SJCRH30 (cell line): ENCODE measurements at regions not wholly inside any gene's neighbourhood (a gene's known extent, or its start where the extent isn't known, plus 50 kb on each side); places are given as distances from the start of the nearest gene placed in this dataset.
"Not testable (repeated sequence)": the region's sequence is repeated elsewhere in the genome, so short reads cannot be mapped to it uniquely, and the experiment has no call there.

Source experiments
- DNase-seq, 2 experiments: peaks; one replicate each; pipeline ENCODE4 v3.0.0-alpha.2; 2015 to 2020
- H3K27ac ChIP-seq: fragments of 250-450 bp; sonication (Bioruptor Pico); 2 replicates; pipeline ENCODE4 v1.5.1; 2020; ENCODE audit warnings: mild to moderate bottlenecking, moderate library complexity
- H3K27me3 ChIP-seq: fragments of 250-450 bp; sonication (Bioruptor Pico); 2 replicates; pipeline ENCODE4 v1.5.1; 2020; ENCODE audit warnings: mild to moderate bottlenecking, moderate library complexity
- H3K36me3 ChIP-seq: fragments of 250-450 bp; sonication (Bioruptor Pico); 2 replicates; pipeline ENCODE4 v1.5.1; 2020; ENCODE audit warnings: mild to moderate bottlenecking, moderate library complexity
- H3K4me1 ChIP-seq: fragments of 250-450 bp; sonication (Bioruptor Pico); 2 replicates; pipeline ENCODE4 v1.5.1; 2020; ENCODE audit warnings: mild to moderate bottlenecking, moderate library complexity
- H3K4me3 ChIP-seq: fragments of 250-450 bp; sonication (Bioruptor Pico); 2 replicates; pipeline ENCODE4 v1.5.1; 2020; ENCODE audit warnings: mild to moderate bottlenecking, moderate library complexity
- H3K9me3 ChIP-seq: fragments of 250-450 bp; sonication (Bioruptor Pico); replicated peaks from 2 replicates; pipeline ENCODE4 v1.5.1; 2020; ENCODE audit warnings: mild to moderate bottlenecking, moderate library complexity

DNA sequence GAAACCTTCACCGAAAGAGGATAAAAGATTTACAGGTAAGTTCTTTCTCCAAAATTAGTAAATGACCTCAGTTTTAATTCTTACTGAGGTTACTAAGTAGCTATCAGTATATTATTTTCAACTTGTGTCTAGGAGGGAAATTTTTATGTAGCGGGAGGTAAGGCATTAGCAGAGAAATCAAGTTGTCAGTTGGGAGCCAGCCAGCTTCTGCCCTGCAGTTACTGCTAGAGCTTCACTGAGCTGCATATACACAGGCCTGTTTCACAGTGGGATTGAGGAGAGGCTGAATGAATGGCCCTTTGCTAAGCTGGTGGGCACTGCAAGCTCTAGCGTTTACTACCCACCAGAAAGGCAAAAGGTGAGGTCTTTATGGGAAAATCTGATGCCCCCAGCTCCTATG is 105.7 kb downstream of the ACAA2 start:
- Histone ChIP-seq H3K27ac (no peak overlapping the region), H3K9me3 (0 out of 2 replicates have a peak, but pooled peaks cover 3% of the 10 kb centered on the region), H3K36me3 (no peaks in the 10 kb centered on the region), H3K4me3 (no peak overlapping the region), H3K4me1 (peaks cover 4% of the 10 kb centered on the region; the same call in 1 of the 2 replicates), H3K27me3 (no peaks in the 10 kb centered on the region)
- no peak for DNase-seq

DNA sequence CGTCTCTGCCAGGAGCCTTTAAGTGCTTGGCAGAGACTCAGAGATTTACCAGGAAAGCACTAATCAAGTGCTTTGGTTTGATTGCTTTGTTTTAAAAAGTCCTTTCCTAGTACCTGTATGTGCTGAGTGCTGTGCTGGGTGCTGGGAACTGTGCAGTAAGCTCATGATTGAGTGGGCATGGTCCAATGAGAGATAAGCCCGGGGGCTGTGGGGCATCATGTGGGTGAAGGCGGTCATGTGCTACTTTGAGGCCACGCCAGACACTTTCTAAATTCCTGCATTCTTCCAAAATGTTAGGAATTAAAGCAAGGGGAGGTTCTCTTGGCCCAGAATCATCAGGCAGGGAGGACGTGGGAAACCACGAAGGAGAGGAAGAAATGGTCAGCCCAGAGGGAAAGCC is 109.0 kb downstream of the ACAA2 start:
- H3K4me1 ChIP-seq = peaks cover 4% of the 10 kb centered on the region; the same call in 1 of the 2 replicates
- no peaks in the 10 kb centered on the region for H3K36me3 ChIP-seq
- H3K27ac ChIP-seq = no peak overlapping the region
- H3K4me3 ChIP-seq = no peak overlapping the region
- DNase-seq = no peak
- no peaks in the 10 kb centered on the region for H3K27me3 ChIP-seq
- 0 out of 2 replicates have a peak, but pooled peaks cover 3% of the 10 kb centered on the region for H3K9me3 ChIP-seq

DNA sequence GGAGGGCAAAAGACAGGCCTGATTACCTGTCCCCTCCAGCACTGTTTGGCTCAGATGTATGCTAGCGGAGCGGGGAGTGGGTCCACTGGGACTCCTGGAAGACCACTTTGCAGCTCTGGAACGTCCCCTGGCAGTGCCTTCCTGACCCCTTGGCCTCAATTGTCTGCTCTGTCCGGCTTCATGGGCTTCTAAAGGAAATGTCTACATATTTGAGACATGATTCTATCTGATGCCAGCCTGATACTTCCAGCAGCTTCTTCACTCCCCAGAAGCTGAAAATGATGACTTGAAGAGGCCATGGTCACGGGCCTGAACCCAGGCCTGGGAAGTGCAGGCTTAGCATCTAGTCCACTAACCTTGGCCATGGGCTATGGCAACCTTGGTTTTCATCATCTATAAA is 112.1 kb downstream of the ACAA2 start:
- H3K9me3 ChIP-seq = 0 out of 2 replicates have a peak, but pooled peaks cover 3% of the 10 kb centered on the region
- no peaks in the 10 kb centered on the region for H3K4me1 ChIP-seq
- no peak for DNase-seq
- no peaks in the 10 kb centered on the region for H3K36me3 ChIP-seq
- no peak overlapping the region for H3K4me3 ChIP-seq
- no peak overlapping the region for H3K27ac ChIP-seq
- no peaks in the 10 kb centered on the region for H3K27me3 ChIP-seq

DNA sequence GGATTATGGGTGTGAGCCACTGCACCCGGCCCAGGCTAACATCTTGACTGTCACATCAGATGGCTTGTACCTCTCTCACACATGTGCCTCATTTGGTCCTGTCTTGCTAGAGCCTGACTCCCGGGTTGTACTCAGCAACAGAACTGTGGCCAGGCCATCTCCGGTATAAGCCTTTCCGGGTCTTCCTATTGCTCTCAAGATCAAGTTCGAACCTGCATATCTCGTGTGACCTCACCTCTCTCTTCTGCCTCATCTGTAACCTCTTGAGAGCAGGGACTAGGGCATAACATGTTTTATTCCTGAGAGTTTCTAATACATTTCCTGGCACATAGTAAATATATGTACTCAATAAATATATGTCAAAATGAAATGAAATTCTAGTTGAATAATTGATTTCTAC is 114.0 kb downstream of the ACAA2 start:
- Histone ChIP-seq H3K9me3 (no peaks in the 10 kb centered on the region), H3K4me1 (no peaks in the 10 kb centered on the region), H3K27ac (no peak overlapping the region), H3K36me3 (no peaks in the 10 kb centered on the region), H3K4me3 (no peak overlapping the region), H3K27me3 (no peaks in the 10 kb centered on the region)
- no peak for DNase-seq

DNA sequence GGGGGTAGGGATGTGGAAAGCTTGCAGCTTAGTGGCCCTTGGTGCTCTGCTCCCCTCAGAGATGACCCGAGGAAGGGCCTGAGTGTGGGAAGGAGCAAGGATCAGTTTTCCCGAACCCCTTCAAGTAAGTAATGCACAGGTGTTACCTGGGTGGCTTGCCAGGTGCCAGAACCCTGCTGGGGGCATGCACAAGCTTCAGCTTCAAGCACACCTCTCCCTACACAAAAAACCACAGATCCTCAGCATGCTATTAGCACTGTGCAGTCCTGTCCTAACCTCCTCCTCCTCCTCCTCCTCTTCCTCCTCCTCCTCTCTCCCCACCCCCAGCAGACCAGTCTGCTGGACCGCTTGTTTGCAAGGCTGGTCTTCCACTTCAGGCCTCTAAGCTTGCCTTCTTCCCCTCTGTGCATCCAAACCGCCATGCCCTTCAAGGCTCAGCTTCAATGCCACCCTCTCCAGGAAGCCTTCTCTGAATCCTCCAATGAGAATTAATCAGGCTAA is 114.8 kb downstream of the ACAA2 start:
- DNase-seq = no peak
- no peak overlapping the region for H3K4me3 ChIP-seq
- H3K27me3 ChIP-seq = no peaks in the 10 kb centered on the region
- H3K4me1 ChIP-seq = no peaks in the 10 kb centered on the region
- H3K9me3 ChIP-seq = no peaks in the 10 kb centered on the region
- H3K27ac ChIP-seq = no peak overlapping the region
- no peaks in the 10 kb centered on the region for H3K36me3 ChIP-seq

DNA sequence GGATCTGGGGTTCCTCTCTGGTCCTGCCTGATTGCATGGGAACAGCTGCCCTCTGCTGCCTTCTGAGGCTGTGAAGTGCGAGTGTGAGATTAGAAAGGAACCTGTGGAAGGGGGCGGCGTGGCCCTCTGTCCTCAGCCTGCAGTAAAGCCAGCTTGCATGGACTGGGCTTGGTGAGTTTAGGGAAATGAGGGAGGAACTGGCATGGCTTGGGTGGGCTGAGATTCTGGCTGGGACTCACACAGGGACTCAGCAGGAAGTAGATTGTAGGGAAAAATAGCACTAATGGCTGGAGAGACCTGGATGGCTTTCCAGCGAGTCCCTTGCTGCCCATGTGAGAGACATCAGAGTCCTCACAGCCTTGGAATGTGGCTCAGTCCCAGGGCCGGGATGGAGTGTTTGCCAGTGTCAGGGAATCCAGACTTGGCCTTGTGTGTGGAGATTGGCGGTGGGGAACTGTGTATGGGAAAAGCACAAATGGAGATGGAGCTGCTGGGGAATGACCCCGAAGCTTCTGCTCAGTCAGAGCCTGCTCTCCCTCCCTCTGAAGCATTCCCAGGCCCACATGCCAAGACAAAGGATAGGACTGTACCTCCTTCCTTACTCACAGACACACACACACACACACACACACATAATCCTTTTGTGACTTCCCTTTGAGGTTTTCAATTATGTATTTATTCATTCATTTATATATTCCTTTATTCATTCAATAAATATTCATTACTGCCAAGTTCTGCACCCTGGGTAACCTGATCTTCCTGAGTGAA is 115.4 kb downstream of the ACAA2 start:
- no peaks in the 10 kb centered on the region for H3K9me3 ChIP-seq
- no peaks in the 10 kb centered on the region for H3K36me3 ChIP-seq
- no peaks in the 10 kb centered on the region for H3K27me3 ChIP-seq
- DNase-seq = peak in 1 of 2 experiments; percentile 30
- H3K27ac ChIP-seq = no peak overlapping the region
- no peaks in the 10 kb centered on the region for H3K4me1 ChIP-seq
- H3K4me3 ChIP-seq = no peak overlapping the region

DNA sequence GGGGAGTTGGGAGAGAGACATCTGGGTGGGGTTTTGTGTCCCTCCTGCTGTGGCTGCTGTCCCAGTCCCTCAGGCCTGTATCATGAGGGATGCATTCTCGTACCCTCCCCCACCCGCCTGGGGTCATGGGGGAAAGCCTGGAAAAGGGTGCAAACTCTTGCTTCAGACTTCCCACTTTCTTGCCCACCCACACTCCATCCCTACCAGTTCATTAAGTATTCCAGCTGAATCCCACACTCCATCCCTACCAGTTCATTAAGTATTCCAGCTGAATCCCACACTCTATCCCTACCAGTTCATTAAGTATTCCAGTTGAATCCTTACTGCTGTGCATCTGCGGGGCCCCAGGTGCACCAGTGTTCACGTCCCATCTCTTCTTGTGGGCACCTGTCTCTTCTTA is 116.3 kb downstream of the ACAA2 start:
- Histone ChIP-seq H3K9me3 (no peaks in the 10 kb centered on the region), H3K27ac (no peak overlapping the region), H3K27me3 (no peaks in the 10 kb centered on the region), H3K36me3 (no peaks in the 10 kb centered on the region), H3K4me1 (no peaks in the 10 kb centered on the region), H3K4me3 (no peak overlapping the region)
- DNase-seq = no peak

DNA sequence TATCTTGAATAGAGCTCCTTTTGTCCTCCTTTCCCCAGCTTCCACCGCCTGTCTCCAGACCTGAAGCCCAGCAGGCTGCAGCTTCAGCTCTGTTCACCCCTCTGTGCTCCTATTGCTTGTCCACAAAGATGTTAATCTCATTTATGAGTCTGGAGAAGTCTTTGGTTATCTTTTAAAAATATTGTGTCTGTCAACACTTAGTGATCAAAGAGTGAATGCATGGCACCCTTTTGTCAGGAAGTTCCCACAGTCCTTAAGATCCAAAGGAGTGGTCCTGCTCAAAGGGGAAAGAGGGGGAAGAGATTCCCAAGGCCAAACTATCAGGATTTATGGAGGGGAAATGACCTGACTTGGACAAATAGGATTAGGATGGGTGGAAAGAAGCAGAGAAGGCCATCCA is 118.9 kb downstream of the ACAA2 start:
- H3K27ac ChIP-seq = no peak overlapping the region
- H3K27me3 ChIP-seq = no peaks in the 10 kb centered on the region
- H3K36me3 ChIP-seq = no peaks in the 10 kb centered on the region
- DNase-seq = no peak
- H3K4me3 ChIP-seq = no peak overlapping the region
- no peaks in the 10 kb centered on the region for H3K4me1 ChIP-seq
- no peaks in the 10 kb centered on the region for H3K9me3 ChIP-seq

DNA sequence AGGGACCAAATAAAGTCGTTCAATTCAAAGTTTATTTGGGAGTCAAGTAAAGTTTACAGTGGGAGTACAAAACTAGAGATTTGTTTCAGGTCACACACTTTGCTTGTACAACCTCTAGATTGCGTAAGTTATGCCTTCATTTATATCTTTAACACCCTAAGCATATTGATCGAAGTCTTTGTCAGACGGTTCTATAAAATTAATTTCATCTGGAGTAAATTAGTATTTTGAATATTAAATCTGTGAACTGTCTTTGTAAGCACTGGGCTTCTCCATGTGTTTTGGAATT is 119.7 kb downstream of the ACAA2 start:
- Histone ChIP-seq H3K9me3 (no peaks in the 10 kb centered on the region), H3K4me3 (no peak overlapping the region), H3K4me1 (no peaks in the 10 kb centered on the region), H3K36me3 (no peaks in the 10 kb centered on the region), H3K27ac (no peak overlapping the region), H3K27me3 (no peaks in the 10 kb centered on the region)
- DNase-seq = no peak

DNA sequence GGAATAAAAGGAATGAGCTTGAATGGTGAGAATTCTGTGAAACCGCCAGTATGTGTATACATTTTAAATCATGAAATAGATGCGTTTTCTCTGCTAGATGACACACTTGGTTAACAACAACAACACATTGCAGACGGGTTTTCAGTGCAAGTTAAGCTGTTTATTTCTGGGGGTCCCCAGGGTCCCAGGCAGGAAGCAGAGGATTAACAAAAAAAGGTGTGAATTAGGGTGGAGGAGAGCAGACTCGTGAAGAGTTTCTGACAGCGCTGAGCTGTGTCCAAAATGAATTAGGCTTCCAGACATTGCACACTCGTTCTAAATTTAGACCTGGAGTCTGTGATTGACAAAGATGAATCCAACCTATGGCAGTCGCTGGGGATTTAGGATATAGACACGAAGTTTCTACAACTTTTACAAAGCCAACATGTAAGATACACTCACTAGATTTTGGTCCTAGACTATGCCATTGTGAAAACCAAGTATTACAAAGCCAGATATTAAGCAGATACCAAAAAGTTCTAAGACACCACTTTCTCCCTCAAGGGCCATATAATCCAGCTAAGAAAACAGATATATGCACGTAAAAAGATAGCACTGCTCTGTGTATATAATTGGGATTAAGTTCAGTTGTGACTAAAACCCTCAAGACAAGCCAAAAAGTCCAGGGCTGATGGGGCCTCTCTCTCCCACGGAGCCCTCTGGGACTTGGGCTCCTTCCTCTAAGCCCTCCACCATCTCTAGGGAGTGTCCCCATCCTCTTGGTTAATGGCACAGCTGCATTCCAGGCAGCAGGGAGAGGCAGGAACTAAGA is 120.2 kb downstream of the ACAA2 start:
- Histone ChIP-seq H3K9me3 (no peaks in the 10 kb centered on the region), H3K27ac (no peak overlapping the region), H3K27me3 (no peaks in the 10 kb centered on the region), H3K4me3 (no peak overlapping the region), H3K4me1 (no peaks in the 10 kb centered on the region), H3K36me3 (no peaks in the 10 kb centered on the region)
- peak in 1 of 2 experiments; percentile 9 for DNase-seq

DNA sequence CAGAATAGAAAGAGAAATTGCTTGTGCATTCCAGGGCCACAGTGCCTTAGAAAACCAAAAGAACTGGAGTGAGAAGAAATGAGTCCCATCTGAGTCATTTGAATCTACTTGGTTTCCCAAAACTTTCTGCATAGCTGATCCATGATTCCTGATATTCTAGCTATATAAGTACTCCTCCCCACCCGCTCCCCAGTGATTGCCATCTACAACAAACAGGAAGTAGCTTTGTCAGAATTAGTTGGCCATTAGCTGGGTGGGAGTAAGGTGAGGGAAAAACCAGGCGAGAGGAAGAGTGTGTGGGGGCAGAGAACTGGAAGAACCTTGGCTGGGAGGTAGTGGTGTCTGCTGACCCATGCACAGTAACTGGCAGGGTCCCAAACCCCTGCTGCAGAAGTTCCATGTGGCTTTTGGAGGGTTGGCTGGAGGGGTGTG is 122.1 kb downstream of the ACAA2 start:
- Histone ChIP-seq H3K27me3 (no peaks in the 10 kb centered on the region), H3K4me1 (no peaks in the 10 kb centered on the region), H3K9me3 (no peaks in the 10 kb centered on the region), H3K36me3 (no peaks in the 10 kb centered on the region), H3K27ac (no peak overlapping the region), H3K4me3 (no peak overlapping the region)
- no peak for DNase-seq

DNA sequence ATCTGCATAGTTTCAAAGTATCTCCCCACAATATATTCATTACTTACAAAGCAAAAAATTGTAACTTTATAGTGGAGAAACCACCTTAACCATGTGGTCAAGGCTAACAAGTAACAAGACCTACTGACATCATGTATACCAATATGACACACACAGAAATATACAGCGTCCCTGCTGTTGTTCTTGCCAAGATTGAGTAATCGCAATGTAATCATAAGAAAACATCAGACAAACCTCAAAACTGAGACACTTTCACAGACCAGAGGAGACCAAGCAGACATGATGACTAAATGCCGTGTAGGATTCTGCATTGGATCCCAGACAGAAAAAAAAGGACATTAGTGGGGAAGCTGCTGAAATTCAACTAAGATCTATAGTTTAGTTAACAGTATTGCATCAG is 123.0 kb downstream of the ACAA2 start:
- Histone ChIP-seq H3K4me1 (no peaks in the 10 kb centered on the region), H3K9me3 (no peaks in the 10 kb centered on the region), H3K36me3 (no peaks in the 10 kb centered on the region), H3K27ac (no peak overlapping the region), H3K4me3 (no peak overlapping the region), H3K27me3 (no peaks in the 10 kb centered on the region)
- DNase-seq = no peak

DNA sequence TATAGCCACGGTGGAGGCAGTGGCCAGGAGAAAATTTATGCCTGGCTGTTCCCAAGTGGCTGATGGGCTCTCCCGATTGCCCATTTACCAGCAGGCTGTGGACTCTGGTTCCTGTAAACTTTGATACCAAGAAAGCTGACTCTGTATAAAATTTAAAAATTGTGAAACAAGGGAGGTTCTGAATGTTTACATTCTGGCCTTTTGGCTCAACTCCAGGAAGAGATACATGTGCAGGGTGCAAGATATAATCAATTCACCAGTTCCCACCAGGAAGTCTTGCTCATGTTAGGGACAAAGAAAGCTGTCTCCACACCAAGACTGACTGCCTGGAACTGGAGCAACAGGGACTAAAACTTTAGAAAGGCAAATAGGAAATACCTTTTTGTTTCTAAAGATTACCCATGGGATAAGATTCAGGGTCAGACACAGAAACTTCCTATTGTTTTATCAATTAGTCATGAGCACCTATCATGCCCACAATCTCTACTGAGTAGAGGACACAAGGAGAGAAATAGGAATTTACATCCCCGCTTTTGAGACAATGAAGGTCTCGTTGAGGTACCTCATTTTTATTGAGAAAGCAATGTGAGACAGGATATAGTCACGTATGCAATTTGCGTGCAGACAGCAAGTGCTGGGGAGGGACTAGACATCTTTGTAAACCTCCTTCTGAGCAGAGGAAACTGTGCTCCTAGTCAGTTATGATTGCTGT is 123.5 kb downstream of the LIPG start:
- Histone ChIP-seq H3K4me3 (no peak overlapping the region), H3K9me3 (no peaks in the 10 kb centered on the region), H3K27me3 (no peaks in the 10 kb centered on the region), H3K4me1 (no peaks in the 10 kb centered on the region), H3K36me3 (no peaks in the 10 kb centered on the region), H3K27ac (no peak overlapping the region)
- DNase-seq = no peak

DNA sequence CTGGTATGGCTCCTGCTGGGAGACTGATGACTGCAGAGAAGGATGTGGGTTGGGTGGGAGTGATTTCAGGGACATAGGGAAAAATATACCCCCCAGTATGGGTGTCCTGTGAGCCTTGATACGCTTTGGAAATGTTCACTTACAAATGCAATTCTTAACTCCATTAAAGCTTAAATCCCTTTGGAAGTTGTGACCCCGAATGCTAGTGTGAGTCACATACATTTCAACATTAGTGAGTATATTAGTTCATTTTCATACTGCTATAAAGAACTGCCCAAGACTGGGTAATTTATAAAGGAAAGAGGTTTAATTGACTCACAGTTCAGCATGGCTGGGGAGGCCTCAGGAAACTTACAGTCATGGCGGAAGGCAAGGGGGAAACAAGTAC is 120.9 kb downstream of the LIPG start:
- not testable (repeated sequence) for DNase-seq, H3K27ac ChIP-seq, H3K36me3 ChIP-seq, H3K4me1 ChIP-seq, H3K4me3 ChIP-seq, H3K27me3 ChIP-seq, H3K9me3 ChIP-seq

DNA sequence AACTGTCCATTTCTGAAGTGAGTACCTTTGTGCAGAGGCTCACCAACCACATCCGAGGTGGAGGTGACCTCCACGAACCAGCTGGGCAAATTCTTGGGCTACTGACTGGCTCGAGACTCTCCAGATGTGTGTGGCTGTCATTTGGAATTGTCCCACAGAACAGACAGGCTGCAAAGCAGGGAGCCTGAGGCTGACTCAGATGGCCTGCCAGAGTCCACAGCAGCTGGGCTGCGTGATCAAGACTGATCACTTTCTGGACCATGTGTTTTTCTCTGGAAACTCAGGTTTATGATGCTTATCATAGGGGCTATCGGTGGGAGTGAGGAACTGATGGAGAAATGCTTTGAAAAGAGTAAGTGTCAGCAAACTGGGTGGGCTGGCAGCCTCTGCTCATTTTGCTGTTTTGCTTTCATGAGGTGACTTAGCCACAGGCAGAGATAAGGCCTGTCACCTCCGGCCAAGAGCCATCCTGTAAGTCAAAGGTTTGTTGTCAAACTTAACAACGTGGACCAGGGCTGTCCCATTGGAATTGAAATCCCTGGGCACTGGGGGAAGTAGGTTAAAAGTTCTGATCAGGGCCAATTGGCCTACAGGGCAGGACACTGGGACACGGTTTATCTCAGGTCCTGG is 120.4 kb downstream of the LIPG start:
- Histone ChIP-seq H3K4me1 (no peaks in the 10 kb centered on the region), H3K27me3 (no peaks in the 10 kb centered on the region), H3K27ac (no peak overlapping the region), H3K9me3 (no peaks in the 10 kb centered on the region), H3K4me3 (no peak overlapping the region), H3K36me3 (no peaks in the 10 kb centered on the region)
- no peak for DNase-seq
